ENCODE measurements at regions not wholly inside any gene's neighbourhood (a gene's known extent, or its start where the extent isn't known, plus 50 kb on each side); places are given as distances from the start of the nearest gene placed in this dataset.

DNA sequence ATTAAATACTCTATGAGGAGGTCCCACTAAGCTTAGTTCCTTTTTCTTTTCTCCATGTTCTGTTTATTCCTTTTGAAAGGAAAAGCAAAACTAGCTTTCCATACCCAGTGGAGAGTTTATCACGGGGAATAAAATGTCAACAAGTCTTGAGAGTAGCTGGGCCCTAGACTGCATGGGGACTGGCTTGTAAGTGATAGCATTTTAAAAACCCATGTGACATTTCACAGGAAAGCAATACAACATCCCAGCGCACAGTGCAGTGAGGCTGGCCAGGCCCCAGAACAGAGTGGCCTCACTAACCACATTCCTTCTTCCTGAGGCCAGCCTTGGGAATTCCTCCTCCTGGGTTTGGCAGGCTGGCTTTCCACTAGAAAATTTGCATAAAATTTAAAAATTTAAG, 149.8 kb downstream of the DLEU7 start:
- Mint-ChIP-seq H3K9me3 (ENCODE audit: unreplicated experiment) (no peaks in the 10 kb centered on the region), H3K27me3 (ENCODE audit: insufficient read depth, unreplicated experiment) (no peaks in the 10 kb centered on the region), H3K27ac (ENCODE audit: low read depth, unreplicated experiment) (no peak overlapping the region), H3K36me3 (ENCODE audit: insufficient read depth, unreplicated experiment) (no peaks in the 10 kb centered on the region), H3K4me1 (ENCODE audit: insufficient read depth, unreplicated experiment) (no peaks in the 10 kb centered on the region), H3K4me3 (ENCODE audit: unreplicated experiment) (no peak overlapping the region)
- POLR2A ChIA-PET = no interaction called here
- TF ChIP-seq, protein P1, sequence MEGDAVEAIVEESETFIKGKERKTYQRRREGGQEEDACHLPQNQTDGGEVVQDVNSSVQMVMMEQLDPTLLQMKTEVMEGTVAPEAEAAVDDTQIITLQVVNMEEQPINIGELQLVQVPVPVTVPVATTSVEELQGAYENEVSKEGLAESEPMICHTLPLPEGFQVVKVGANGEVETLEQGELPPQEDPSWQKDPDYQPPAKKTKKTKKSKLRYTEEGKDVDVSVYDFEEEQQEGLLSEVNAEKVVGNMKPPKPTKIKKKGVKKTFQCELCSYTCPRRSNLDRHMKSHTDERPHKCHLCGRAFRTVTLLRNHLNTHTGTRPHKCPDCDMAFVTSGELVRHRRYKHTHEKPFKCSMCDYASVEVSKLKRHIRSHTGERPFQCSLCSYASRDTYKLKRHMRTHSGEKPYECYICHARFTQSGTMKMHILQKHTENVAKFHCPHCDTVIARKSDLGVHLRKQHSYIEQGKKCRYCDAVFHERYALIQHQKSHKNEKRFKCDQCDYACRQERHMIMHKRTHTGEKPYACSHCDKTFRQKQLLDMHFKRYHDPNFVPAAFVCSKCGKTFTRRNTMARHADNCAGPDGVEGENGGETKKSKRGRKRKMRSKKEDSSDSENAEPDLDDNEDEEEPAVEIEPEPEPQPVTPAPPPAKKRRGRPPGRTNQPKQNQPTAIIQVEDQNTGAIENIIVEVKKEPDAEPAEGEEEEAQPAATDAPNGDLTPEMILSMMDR (IDR thresholded peaks at IDR 0.05; ENCODE audit: unreplicated experiment) = no peak
- intact Hi-C loops (cut with micrococcal nuclease) = no loop called here
- no peak for DNase-seq (ENCODE audit: unreplicated experiment)
- CTCF ChIA-PET = interaction anchor here (0.6 to 1.0 kb wide), 3 partner anchors 104 to 949 kb away, joined by 3 read pairs; no protein-coding TSS in a partner anchor
- no TSS peak for BruUV-seq (replicated peaks)

DNA sequence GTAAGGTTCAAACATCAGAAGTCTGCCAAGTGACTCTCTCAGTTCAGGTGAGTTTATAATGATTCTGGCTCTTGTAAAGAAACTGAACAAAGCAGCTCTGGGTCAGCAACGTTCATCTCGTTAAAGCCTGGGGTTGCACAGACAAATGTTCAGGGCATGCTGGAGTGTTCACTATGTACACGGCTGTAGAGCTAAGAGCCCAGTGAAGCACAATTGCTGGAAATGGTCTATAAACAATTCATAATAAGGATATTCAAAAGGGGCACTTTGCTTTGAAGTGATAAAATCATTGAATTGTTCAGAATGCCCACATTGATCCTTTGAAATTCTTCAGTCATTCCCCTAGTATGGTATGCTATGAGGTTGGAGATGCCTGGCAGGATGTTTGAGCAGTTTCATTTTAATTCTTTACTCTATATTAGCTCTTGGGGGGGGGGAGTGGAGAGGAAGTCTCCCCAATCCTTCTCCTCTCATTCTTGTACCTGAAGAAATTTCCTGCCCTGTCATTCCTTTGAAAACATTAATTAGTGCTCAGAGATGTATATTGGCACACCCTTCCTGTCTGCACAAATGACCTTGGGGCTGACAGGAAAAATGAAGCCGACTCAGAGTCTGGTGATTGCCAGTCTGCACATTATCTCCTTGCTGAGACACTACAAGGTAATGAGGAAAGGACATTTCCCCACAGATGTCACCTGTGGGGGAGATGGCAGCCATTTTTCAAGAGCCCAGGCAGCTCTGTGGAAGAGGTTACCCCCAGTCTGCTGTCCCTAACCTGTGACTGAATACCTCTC, 145.5 kb downstream of the DLEU7 start:
- BruUV-seq (replicated peaks) = no TSS peak
- Mint-ChIP-seq H3K4me1 (ENCODE audit: insufficient read depth, unreplicated experiment) (no peaks in the 10 kb centered on the region), H3K4me3 (ENCODE audit: unreplicated experiment) (no peak overlapping the region), H3K9me3 (ENCODE audit: unreplicated experiment) (no peaks in the 10 kb centered on the region), H3K27me3 (ENCODE audit: insufficient read depth, unreplicated experiment) (no peaks in the 10 kb centered on the region), H3K36me3 (ENCODE audit: insufficient read depth, unreplicated experiment) (no peaks in the 10 kb centered on the region), H3K27ac (ENCODE audit: low read depth, unreplicated experiment) (no peak overlapping the region)
- intact Hi-C loops (cut with micrococcal nuclease) = no loop called here
- CTCF ChIA-PET = no interaction called here
- TF ChIP-seq, protein P1 (IDR thresholded peaks at IDR 0.05; ENCODE audit: unreplicated experiment) = no peak
- POLR2A ChIA-PET = interaction anchor here (0.6 kb wide), 1 partner anchor 500 kb away, joined by 3 read pairs; no protein-coding TSS in a partner anchor
- no peak for DNase-seq (ENCODE audit: unreplicated experiment)

DNA sequence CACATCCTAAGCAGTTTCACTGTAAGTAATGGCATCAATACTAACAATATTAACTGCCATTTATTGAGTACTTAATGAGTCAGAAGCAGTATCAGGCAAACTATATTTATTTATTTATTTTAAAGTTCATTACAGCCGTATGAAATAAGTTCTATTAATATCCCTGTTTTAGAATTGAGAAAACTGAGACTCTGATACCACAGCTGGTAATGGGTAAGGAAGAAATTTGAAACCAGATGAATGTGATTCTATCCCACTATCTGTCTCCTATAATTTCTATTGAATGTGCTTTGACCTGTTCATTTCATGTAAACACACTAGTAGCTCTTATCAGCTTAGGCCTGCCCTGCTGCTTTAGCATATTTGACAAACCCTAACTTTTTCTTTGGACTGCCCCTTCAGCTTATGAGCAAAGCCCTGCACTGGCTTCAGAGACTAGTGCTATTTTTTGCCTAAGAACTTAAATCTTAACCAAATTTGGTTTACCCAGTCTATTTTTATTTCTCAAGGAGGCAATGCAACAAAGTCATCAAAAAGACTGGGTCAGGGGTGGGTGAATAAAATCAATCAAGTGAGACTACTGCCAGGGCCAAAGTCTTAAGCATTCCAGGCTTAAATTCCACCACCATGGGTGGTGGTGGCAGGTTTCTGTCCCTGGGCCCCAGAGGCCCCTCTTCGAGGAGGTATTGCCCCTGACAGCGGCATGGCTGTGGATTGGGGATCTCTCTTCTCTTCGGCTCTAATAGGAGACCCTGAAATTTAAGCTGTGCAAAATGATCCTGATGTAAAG, 143.4 kb downstream of the DLEU7 start:
- TF ChIP-seq, protein P1 (IDR thresholded peaks at IDR 0.05; ENCODE audit: unreplicated experiment) = no peak
- Mint-ChIP-seq H3K4me3 (ENCODE audit: unreplicated experiment) (no peak overlapping the region), H3K36me3 (ENCODE audit: insufficient read depth, unreplicated experiment) (no peaks in the 10 kb centered on the region), H3K4me1 (ENCODE audit: insufficient read depth, unreplicated experiment) (no peaks in the 10 kb centered on the region), H3K27ac (ENCODE audit: low read depth, unreplicated experiment) (no peak overlapping the region), H3K27me3 (ENCODE audit: insufficient read depth, unreplicated experiment) (no peaks in the 10 kb centered on the region), H3K9me3 (ENCODE audit: unreplicated experiment) (no peaks in the 10 kb centered on the region)
- no peak for DNase-seq (ENCODE audit: unreplicated experiment)
- BruUV-seq (replicated peaks) = no TSS peak
- CTCF ChIA-PET = no interaction called here
- intact Hi-C loops (cut with micrococcal nuclease) = no loop called here
- POLR2A ChIA-PET = interaction anchor here (0.7 kb wide), 1 partner anchor 23 kb away, joined by 3 read pairs; no protein-coding TSS in a partner anchor

DNA sequence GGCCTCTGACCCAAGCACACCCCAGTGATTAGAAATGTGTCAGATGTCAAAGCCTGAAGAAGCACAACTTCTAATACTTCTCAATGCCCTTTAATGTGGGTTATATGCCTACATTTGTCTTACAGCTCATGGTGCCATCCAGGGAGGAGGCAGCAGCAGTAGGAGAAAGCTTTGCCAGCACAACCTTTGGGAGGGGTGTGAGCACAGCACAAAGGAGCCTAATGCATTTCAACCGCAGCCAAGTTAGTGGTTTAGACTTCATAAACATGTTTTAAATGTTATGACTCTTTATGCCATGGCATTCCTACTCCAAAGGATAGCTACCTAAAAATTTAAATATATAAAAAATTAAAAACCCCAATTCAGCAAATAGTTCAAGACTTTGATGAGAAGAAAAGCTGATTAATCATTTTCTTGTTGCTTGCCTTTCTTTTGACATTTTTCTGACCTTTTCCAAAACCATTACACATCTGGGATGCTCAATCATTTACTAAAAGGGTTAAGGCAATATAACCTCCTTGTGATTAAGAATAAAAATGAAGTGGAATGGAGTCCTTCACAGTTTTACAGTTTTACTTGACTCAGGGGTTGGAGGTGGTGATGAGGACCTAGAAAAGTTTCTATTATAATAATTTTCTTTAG, 142.7 kb downstream of the DLEU7 start:
- no peak for DNase-seq (ENCODE audit: unreplicated experiment)
- Mint-ChIP-seq H3K4me1 (ENCODE audit: insufficient read depth, unreplicated experiment) (no peaks in the 10 kb centered on the region), H3K27ac (ENCODE audit: low read depth, unreplicated experiment) (no peak overlapping the region), H3K27me3 (ENCODE audit: insufficient read depth, unreplicated experiment) (no peaks in the 10 kb centered on the region), H3K9me3 (ENCODE audit: unreplicated experiment) (no peaks in the 10 kb centered on the region), H3K4me3 (ENCODE audit: unreplicated experiment) (no peak overlapping the region), H3K36me3 (ENCODE audit: insufficient read depth, unreplicated experiment) (no peaks in the 10 kb centered on the region)
- CTCF ChIA-PET = interaction anchor here (0.5 kb wide), 1 partner anchor 9 kb away, joined by 3 read pairs; no protein-coding TSS in a partner anchor
- intact Hi-C loops (cut with micrococcal nuclease) = no loop called here
- POLR2A ChIA-PET = no interaction called here
- TF ChIP-seq, protein P1 (IDR thresholded peaks at IDR 0.05; ENCODE audit: unreplicated experiment) = no peak
- BruUV-seq (replicated peaks) = no TSS peak
